GM19193 (cell line): ENCODE measurements at regions not wholly inside any gene's neighbourhood (a gene's known extent, or its start where the extent isn't known, plus 50 kb on each side); places are given as distances from the start of the nearest gene placed in this dataset.

Experiments used
- POLR2A ChIP-seq: IDR thresholded peaks from 4 replicates; pipeline ENCODE4 v1.6.1; 2011; ENCODE audit not compliant: insufficient read depth, insufficient read length; ENCODE audit errors: extremely low read depth

DNA sequence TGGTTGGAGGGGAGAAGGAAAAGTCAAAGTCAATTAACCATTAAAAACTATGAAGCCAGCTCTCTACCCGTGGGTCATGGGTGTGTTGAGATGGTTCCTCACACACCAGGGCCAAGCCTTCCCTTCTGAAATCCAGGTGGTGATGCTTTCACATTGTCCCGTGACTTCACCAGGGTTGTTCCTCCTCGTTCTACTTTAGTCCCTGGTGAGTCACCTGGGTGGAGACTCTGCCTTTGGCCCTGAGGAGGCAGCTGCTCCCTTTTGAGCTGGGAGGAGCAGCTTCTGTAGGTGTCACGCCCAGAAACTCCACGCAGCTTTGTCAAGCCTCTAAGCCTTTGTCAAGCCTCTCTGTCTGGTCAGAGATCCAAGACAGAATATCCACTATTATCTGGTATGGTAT, 348.3 kb downstream of the BMP4 start:
- no peak for TF ChIP-seq POLR2A

- TF ChIP-seq POLR2A, result no peak
Observed at GRCh38 chr14:53606203-53606602, 350.4 kb downstream of the BMP4 start.

GRCh38 chr14:53605562-53605961, 351.1 kb downstream of the BMP4 start:
- no peak for TF ChIP-seq POLR2A

DNA sequence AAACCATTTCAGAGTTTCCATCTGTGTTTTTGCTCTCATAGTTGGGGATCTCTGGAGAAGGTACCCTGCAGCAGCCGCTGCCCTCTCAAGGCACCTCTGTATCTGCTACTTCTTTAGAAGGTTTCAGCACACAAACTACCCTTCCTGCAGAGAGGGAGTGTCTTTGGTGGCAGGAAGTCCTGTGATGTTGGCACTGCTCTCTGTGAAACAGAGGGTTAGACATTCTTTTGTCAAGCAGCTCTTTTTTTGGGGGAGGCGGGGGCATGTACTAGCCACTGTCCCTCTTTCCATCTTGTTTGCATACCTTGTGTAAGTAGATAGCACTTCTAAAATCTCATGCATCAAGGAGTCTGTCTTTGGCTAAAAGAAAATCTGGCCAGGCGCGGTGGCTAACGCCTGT, 352.6 kb downstream of the BMP4 start:
- TF ChIP-seq POLR2A, result no peak

DNA sequence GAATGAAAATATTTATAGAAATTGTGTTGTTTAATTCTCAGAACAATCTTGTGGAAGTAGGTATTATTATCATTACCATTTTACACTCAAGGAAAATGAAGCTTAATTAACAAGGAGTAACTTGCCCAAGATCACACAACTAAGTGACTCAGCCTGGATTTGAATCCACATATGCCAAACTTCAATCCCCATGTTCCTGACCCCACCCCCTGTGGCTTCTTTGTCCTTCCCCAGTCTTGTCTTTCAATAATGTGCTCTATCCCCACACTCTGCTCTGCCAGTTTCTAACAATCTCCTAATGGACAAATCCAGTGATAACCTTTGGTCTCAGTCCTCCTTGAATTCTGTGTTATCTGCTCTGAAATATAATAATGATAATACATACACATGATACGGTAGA, 355.2 kb downstream of the BMP4 start:
- no peak for TF ChIP-seq POLR2A

DNA sequence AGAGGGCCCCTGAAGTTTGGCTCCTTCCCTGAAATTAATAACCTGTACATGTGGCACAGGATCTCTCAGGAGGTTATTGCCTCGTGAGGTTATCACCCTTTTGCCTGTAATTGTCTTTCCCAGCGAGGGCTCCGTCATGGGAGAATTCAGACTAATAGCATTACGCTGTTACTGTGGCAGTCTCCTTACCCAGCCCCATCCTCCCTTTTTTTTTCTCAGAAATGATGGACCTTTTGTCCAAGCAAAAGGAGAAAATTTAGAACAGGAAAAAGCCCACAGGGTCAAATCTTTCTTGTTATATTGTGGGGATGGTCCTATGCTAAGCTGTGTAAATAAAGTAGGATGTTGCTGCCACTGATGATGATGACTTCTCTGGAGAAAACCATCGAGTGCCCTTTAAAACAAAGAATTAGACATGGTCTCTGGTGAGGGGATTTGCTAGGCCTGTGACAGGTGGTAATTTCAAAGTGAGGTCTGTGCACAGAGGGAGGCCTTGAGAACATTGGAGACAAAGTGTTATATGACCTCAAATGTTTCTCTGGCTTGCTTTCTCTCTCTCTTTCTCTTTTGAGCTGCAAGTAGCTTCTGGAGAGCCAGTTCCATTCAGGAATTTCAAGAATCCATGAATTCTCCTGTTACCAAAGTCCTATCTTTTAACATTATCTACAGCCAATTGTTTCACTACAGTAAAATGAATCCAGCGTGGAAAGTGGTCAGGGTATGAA, 357.2 kb downstream of the BMP4 start:
- no peak for TF ChIP-seq POLR2A

- TF ChIP-seq POLR2A, result no peak
Observed at GRCh38 chr14:53596853-53597525, 359.6 kb downstream of the BMP4 start.

- no peak for TF ChIP-seq POLR2A
Observed at GRCh38 chr14:53591816-53592215, 364.8 kb downstream of the BMP4 start.

DNA sequence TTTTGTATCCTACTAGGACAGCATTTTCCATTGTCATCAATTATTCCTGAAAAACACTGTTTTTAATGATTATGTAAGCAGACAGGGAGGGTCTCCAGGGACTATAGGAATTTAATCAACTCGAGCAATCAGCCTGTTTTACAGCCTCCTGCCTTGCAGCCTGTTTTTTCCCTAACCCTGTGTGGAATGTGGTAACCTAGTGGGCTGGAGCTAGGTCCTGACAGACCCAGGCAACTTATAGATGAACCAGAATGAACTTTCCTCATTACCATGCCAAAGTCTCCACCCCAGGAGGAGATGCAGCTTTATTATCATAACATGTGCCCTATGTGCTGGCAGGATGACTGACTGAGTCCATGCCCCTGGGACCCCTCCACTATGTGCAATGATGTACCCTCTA, 375.1 kb downstream of the BMP4 start:
- no peak for TF ChIP-seq POLR2A

DNA sequence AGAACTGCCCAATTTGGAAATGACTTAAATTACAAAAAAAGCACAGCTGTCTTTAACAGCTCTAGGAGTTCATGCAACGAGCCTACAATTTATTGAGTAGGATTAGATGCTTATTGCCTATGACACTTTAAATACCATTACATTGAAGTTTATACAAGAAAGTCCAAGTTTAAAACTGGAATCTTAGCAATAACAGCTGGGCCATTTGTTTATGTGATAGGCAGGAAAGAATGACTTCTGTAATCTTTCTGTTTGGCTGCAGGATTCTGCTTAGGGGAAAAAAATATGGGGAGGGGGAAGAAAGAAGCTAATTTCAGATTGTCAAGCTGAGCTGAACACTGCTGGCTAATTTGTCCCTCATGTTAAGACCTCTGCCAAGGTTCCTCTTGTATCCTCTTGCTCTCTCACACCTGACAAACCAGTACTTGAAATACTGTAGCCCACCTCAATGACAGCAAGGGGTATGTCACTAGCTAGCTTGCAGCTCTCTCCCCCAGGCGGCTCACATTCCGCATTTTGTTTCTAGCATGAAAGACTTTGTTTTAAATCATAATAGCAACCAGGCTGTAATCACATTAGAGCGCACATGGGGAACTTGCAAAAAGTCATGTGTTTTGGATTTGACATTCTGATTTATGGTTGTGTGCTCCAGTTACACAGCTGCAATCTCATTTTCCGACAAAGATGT, 384.8 kb downstream of the BMP4 start:
- TF ChIP-seq POLR2A, result no peak

DNA sequence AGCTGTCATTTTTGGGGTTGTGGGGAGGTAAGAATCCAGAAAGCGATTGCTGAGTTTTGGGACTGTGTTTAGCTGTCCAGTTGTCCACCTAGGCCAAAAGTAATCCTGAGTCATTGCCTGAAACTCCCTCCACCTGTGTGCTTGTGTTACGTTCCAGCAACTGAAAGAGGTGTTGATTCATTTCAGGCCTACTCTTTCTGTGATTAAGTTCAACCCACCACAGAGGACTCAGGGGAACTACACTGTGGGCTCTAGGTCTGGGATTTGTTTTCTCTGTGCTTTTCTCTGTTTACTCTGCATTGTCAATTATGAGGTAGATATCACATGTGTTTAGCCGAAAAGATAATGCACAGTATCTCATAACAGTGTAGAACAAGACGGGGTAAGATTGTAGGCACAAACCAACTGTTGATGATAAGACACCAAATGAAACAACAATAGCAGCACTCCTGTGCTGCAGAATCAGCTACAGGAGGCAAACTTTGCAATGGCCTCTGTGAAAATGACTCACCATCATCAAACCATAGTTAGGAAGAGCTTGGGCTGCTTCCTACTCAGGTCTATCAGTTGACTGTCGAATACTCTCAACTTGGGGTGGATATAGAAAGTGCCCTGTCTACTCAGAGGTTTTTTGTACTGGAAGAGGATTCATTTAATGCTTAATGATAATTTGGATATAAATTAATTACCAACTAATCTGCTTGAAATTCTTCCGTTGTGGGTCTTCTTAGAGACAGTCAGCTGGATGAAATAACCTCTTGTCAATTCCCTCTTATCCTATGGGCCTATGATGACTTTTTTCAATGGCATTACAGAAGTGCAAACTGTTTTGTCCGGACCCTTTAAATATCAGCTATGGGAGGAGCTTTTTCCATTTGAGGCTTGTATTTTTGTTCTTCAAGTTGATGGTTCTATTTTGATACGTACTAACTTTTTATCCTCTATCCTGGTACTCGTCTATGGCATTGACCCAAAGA, 385.9 kb downstream of the BMP4 start:
- no peak for TF ChIP-seq POLR2A

- no peak for TF ChIP-seq POLR2A
Observed at GRCh38 chr14:53569446-53569845, 387.2 kb downstream of the BMP4 start.

DNA sequence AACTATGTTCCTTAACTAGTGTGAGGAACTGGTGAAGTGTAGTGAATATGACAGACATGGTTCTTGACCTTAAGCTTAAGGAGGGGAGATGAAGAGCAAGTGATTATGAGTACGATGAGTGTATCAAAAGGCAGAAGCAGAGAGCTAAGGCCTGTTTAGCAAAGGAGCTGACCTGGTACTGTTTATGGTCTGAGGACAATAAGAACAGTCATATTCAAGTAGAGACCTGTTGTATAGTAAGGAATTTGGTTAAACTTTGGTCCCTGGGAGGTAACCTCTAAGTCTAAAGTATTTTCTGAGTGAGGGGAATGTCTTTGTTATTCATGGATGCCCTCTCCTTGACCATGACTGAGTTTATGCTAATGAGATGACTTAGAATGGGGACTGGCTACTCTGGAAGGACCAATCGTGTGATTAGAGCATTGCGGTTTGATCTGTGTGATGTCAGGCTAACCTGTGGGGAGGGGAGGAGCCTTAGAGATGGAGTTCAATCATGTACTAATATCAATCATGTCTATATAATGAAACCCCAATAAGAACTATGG, 389.3 kb downstream of the BMP4 start:
- no peak for TF ChIP-seq POLR2A

- TF ChIP-seq POLR2A, result no peak
Observed at GRCh38 chr14:53564870-53565269, 391.8 kb downstream of the BMP4 start.
